GM18907 (cell line): ENCODE measurements at regions not wholly inside any gene's neighbourhood (a gene's known extent, or its start where the extent isn't known, plus 50 kb on each side); places are given as distances from the start of the nearest gene placed in this dataset.
"Not testable (repeated sequence)": the region's sequence is repeated elsewhere in the genome, so short reads cannot be mapped to it uniquely, and the experiment has no call there.

Experiments
- ATAC-seq: cut with Tn5 transposase; IDR thresholded peaks from one replicate; pipeline ENCODE4 v1.9.1; 2021; ENCODE audit warnings: mild to moderate bottlenecking, moderate library complexity; ENCODE audit not compliant: unreplicated experiment

DNA sequence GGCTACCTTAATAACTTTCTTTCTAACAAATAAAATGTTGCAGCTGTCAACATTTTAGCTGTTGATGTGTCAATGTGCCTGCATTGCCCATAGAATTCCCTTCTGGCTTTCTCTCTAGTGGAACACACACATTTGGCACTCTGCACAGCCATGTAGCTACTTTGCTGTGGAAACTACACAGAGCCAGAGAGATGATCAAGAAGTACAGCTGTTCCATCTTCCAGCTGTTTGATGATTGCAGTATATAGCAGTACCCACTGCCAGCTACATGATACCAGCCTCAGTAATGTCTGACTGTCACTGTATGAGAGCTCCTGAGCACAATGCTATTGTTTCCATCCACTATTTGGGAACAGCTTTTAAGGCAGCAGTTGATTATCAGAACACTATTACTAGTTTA, 843.0 kb downstream of the PCDH17 start:
- ATAC-seq: no peak

DNA sequence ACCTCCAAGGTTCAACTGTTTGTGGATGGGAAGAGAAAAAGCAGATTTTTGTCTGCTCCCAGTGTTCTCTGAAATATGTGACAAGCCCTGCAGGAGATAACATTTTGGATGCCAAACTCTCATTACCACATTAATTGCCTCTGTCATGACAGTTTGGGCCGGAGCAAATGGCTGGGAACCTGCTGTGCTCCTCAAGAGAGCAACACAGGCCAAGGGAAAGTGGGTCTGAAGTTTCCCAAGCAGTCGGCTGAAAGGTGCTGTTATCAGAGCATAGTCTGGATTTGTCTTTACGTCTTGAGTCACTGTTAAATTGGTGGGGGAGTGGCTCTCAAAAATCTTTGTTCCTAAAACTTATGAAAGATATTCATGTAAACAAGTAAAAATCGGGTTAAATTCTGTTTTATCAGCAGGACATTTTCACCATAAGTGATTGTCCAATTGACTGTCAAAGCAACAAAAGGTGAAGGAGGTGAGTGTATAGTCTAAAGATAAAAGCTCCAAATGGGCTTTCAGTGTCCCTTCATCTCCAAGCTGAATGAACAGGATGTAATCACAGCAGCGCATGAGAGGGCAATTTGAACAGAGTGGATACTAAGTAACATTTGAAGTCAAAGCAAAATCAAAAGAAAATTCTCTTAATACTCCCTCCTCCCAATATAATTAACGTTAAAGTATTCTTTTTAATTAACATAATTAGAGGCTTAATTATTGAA, 844.8 kb downstream of the PCDH17 start:
- ATAC-seq: no peak

DNA sequence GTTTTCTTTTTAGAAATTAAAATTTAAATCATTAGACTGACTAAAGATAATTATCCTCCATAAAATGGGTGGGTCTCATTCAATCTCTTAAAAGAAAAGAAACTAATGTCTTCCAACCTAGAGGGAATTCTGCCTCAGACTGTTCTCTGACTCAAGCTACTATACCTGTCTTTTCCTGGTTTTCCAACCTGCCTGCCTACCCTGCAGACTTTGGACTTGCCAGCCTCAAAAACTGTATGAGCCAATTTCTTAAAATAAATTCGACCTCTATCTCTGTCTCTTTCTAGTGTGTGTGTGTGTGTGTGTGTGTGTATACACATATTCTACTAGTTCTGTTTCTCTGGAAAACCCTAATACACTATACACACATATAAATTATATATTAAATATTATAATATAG, 847.3 kb downstream of the PCDH17 start:
- no peak for ATAC-seq

DNA sequence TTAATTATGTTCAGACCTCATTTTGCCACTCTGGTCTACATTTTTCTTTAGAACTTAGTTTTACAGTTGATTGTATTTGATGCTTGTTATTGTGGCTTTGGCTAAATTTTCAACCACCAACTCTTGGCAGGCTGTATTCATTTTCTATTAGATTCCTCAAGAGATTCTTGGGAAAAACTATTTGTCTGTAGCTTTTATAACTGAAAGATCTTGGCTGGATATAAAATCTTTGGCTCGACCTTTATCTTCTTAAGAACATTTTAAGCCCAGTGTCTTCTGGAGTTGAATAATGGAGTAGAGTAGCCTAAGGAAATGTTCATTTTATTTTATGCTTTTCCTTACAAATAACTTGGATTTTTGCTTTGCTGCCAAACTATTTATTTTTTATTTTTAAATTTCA, 848.5 kb downstream of the PCDH17 start:
- no peak for ATAC-seq

DNA sequence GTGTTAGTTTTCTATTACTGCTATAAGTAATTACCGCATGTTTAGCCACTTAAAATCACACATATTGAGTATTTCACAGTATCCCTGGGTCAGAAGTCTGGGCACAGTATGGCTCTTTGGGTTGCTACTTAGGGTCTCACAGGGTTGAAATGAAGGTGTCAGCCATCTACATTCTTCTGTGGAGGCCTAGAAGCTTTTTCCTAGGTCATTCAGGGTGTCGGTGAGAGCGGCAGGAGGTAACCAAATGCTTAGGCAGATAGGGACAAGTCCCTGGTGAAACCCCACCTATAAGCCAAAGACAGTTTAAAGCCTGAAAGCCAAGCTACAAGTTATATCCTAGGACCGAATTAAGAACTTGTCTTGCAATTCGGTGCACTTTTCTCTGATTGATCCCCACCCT, 856.7 kb downstream of the PCDH17 start:
- no peak for ATAC-seq

DNA sequence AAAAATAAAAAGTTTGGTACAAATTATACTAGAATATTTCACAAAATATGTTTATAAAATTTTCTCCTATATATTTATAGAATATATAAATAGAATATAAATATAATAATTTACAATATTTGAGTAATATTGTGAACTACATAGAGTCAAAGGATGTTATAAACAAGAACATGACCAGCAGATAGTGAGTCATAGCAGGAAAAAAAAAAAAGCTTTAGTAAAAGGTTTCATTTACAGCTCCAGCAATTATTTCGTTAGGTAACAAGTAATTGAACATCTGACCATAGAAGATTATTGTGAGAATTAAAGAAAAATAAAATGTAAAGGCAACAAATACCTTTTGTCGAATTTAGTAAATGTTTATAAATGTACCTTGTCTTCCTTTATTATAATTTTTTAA, 864.1 kb downstream of the PCDH17 start:
- no peak for ATAC-seq

DNA sequence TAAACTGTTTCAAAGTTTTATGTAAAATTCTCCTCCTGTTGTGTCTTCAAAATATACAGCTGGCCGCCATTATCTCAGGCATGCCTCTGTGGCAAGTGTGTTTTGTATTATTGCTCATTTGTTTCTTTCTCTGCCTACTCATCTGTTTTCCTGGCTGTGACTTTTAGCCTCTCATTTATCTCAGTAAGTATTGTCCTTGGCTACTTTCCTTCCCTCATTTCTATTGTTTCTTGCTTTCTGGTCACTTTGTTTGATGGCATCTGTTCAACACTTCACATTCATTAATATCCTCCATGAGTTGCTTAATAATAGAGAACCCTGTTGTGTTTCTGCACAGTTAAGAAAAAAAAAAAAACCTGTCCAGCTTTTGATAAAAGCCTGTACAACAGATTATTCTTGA, 869.4 kb downstream of the PCDH17 start:
- ATAC-seq: no peak

DNA sequence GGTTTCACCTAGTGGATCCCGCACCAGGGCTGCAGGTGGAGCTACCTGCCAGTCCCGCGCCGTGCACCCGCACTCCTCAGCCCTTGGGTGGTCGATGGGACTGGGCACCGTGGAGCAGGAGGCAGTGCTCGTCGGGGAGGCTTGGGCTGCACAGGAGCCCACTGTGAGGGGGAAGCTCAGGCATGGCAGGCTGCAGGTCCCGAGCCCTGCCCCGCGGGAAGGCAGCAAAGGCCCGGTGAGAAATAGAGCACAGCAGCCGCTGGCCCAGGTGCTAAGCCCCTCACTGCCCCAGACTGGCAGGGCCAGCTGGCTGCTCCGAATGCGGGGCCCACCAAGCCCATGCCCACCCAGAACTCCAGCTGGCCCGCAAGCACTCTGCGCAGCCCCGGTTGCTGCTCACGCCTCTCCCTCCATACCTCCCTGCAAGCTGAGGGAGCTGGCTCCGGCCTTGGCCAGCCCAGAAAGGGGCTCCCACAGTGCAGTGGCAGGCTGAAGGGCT, 872.7 kb downstream of the PCDH17 start:
- not testable (repeated sequence) for ATAC-seq

DNA sequence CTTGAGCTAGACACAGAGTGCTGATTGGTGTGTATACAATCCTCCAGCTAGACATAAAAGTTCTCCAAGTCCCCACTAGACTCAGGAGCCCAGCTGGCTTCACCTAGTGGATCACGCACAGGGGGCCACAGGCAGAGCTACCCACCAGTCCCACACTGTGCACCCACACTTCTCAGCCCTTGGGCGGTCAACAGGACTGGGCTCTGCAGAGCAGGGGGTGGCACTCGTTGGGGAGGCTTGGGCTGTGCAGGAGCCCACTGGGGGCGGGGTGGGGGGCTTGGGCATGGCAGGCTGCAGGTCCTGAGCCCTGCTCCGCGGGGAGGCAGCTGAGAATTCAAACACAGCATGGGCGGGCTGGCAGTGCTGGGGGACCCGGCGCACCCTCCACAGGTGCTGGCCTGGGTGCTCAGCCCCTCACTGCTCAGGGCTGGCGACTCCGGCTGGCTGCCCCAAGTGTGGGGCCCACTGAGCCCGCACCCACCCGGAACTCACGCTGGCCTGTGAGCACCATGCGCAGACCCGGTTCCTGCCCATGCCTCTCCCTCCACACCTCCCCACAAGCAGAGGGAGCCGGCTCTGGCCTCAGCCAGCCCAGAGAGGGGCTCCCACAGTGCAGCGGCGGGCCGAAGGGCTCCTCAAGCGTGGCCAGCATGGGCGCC, 873.8 kb downstream of the PCDH17 start:
- ATAC-seq: not testable (repeated sequence)

DNA sequence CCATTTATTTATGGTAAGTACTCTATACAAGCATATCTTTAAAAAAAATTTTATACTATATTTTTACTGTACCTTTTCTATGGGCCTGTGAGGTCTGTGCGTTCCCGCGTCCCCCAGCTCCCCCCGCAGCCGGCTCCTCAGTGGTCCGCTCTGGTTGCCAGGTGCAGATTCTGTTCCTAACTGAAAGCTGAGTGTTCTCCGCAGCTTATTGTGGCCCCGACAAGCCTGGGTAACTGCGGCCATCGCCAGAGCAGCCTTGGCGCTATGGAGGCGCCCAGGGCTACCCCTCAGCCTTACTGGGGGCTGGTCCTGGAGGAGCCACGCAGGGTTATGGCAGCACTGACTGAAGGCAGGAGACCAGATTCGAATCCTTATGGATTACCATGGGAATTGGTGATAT, 896.8 kb downstream of the PCDH17 start:
- no peak for ATAC-seq

DNA sequence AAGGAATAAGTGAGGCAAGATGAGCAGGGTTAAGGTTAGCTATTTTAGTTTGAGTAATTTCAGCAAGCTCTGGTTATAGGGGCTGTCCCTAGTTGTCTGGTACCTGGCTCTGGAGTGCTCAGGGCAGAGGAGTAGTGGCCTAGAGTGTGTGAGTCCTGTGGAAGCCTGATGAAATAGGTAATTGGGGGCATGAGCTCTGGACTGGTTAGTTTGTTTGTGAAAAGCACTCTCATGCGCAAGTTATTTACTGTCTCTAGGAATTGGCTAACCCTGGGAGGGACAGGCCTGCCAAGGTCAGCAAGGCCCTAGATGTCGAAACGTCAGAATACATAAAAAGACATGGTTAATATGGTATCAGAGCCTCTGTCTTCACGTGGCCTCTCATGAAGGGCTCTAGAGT, 900.1 kb downstream of the PCDH17 start:
- no peak for ATAC-seq

DNA sequence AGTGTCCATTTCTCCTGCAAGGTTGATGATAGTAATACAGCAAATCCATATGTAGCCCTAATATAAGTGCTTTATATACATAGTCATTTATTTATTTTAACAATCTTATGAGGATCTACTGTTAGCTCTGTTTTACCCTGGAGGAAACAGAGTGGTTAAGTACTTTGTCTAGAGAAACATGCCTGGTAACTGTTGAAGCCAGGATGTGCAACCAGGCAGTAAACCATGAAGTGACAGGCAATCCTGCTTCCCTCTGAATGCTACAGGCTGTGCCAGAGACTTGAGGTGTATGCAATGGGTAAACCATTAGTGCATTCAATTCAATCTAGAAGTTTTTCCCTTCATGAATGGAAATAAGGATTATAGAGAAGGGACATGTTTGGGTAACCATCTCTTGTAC, 911.0 kb downstream of the PCDH17 start:
- no peak for ATAC-seq

DNA sequence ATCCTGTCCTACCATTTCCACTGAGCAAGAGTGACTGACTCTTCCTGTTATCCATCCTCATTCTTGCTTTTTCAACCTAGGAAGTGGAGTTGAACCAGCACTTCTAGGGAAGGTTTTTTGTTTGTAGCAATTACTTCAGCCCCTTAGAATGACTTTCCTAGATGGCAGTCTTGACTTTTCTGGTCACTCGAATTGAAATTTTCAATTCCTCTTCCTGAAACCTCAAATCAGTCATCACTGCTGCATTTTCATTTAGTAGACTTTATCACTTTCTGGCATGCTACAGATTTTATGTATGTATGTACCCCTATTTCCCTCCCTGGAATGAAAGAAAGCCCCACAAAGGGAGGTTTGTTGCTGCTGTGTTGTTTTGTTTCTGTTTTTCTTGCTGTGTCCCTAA, 915.9 kb downstream of the PCDH17 start:
- ATAC-seq: no peak

DNA sequence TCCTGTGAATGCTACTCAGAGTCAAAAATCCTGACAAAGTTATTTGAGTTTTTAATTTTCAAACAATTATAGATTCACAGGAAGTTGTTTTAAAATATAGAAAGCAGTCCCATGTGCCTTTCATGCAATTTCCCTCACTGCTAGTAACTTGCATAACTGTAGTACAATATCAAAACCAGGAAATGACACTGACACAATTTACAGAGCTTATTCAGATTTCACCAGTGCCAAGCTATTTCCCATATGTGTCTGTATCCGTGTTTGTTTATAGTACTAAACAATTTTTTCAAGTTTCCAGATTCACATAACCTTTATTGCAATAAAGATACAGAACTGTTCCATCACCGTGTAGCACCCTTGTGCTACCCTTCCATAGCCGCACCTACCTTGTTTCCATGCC, 934.6 kb downstream of the PCDH17 start:
- no peak for ATAC-seq

DNA sequence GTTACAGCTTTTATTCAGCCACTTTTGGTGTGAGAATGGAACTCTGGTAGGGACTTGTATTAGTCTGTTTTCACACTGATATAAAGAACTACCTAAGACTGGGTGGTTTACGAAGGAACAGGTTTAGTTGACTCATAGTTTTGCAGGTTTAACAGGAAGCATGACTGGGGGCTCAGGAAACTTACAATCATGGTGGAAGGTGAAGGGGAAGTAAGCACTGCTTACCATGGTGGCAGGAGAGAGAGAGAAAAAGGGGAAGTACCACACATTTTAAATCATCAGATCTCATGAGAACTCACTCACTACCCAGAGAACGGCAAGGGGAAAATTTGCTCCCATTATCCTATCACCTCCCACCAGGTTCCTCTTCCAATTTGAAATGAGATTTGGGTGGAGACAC, 942.2 kb downstream of the PCDH17 start:
- no peak for ATAC-seq

DNA sequence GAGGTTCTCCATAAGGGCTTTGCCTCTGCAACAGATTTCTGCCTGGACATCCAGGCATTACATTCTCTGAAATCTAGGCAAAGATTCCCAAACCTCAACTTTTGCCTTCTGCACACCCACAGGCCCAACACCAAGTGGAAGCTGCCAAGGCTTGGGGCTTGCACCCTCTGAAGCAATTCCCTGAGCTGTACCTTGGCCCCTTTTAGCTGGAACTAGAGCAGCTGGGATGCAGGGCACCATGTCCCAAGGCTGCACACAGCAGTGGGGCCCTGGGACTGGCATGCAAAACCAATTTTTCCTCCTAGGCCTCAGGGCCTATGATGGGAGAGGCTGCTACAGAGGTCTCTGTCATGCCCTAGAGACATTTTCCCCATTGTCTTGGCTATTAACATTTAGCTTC, 943.2 kb downstream of the PCDH17 start:
- no peak for ATAC-seq

DNA sequence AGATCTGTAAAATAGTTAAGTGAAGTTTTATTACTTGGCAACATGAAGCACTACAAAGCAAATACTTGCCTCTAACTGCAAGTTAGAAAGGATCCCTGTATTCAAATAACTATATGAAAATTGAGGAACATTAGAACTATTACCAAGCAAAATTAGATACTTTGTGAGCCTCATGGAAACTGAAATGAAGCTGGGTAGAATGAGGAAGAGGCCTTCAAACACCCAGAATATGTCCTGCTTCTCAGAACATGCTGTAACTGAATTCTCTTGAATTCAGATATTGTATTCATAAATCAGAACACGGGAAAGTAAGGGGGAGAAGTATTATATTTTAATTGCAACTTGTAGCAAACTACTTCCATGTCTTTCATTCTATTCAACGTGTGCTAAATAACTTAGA, 947.9 kb downstream of the PCDH17 start:
- no peak for ATAC-seq

DNA sequence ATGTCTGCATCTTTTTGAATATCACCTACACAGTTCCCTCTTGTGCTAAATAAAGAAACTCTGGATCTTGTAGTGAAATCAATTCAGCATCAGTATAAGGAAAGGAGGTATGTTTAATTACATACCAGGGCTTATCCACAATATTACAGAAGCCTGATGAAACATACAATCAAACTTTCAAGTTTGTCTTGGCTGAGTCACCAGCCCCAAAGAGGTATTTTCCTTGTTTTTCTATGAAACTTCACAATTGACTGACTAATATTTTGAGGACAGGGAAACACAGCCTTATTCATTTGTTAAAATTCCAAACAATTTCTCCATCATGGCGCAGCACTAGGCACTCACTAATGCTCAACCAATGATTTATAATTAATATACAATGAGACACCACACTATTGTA, 952.4 kb downstream of the PCDH17 start:
- no peak for ATAC-seq

DNA sequence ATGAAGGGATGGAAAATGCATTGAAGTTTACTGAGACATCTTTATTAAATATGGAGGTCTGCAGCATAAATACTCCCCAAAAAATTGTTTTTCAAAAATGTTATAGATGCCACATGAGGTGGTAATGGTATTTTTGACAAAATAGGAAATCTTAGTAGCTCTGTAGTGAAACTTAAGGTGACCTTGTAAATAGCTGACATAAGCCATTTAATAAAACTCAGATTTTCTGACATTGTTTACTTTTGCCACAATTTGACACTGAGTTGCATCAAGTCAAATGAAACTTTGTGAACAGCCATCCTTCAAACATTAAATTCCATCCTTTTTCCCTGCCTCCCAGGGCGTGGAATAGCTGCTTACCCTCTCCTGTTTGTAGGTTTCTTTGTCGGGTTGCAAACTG, 953.1 kb downstream of the PCDH17 start:
- no peak for ATAC-seq

DNA sequence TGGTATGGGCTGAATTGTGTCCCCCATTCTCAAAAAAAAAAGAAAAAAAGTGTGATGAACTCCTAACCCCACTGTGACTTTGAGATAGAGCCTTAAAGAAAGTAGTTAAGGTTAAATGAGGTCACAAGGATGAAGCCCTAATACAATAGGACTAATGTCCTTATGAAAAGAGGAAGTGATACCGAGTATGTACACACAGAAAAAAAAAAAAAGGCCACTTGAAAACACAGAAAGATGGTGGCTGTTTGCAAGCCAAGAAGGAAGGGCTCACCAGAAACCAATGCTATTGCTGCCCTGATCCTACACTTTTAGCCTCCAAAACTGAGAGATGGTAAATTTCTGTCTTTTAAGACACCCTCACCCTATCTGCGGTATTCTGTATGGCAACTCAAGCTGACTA, 955.6 kb downstream of the PCDH17 start:
- peak; percentile 96 for ATAC-seq

DNA sequence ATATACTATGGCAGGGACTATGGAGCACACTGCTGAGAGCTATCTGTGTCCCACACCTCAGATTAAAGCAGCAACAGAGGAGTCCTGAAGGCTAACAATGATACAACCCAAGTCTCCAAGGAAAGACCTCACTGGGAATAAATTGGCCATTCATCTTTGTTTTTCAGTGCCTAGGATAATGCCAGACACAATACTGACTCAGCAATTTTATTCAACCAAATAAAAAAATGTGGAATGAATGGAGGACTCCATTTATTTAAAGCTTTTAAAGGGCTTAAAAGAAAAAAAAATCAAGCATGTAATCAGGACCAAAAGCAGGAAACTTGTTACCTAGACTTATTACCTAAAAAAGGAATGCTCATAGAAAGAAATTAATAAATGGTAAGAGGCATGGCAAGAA, 960.5 kb downstream of the PCDH17 start:
- ATAC-seq: no peak

DNA sequence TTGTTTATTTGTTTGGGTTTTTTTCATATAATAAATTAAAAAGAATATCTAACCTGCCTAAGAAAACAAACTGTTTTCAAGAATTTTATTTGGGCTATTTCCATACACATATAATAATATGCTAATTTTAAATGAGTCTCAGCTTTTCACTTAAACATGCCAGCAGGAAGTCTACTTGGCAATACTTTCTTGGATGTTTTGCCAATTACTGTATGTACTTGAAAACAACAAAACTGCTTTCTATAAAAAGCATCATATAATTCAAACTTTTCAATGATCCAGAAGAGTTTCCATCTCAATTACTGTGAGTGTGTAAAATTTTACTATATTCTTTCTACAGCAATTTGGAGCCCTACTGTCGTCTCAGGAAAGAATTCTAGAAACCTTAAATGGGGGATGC, 961.2 kb downstream of the PCDH17 start:
- no peak for ATAC-seq
